ENCODE measurements at regions not wholly inside any gene's neighbourhood (a gene's known extent, or its start where the extent isn't known, plus 50 kb on each side); places are given as distances from the start of the nearest gene placed in this dataset.

DNA sequence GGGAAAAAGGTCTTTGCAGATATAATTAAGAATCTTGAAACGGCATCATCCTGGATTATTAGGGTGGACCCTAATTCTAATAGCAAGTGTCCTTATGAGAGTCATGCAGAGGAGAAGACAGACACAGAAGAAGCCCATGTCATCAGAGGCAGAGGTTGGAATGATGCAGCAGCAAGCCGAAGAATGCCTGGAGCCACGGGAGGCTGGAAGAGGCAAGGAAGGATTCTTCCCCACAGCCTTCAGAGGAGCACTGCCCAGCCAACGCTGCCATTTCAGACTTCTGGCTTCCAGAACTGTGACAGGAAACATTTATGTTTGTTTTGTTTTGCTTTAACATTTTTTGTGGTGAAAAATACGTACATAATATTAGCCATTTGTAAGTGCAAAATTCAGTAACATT lies 72.3 kb downstream of the MCFD2 start:
- Histone ChIP-seq H3K27me3 (ENCODE audit: low read depth, low read length) (no peaks in the 10 kb centered on the region), H3K4me1 (ENCODE audit: control insufficient read depth in 1 of 2, insufficient read depth in 2 of 2, low read length in 2 of 2) (peaks cover 22 to 23% of the 10 kb centered on the region in 2 donors), H3K36me3 (ENCODE audit: control insufficient read depth in 1 of 2, insufficient read depth in 2 of 2, low read length in 2 of 2) (peaks cover 0 to 5% of the 10 kb centered on the region in 2 donors), H3K4me3 (ENCODE audit: low read depth in 1 of 2, low read length in 2 of 2) (no peak overlapping the region), H3K9me3 (ENCODE audit: control insufficient read depth in 1 of 2, low read length in 2 of 2) (no peaks in the 10 kb centered on the region), H3K27ac (ENCODE audit: low read length) (no peak overlapping the region)

DNA sequence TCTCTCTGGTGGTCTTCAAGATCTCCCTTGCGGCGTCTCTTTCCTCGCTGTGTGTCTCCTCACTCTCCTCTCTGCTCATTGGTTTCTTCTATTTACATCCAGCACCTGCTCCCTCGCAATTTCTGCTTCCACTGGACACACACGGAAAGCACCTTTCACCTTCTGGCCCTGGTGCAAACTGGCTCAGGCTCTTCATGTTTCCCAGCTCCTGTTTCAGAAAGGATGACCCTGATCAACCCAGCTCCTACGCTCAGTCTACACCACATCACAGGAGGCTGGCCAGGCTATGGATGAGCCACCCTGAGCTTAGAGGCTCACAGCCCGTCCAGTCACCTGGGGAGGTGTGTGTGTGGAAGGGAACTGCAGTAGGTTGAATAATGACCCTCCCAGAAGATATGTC lies 72.7 kb downstream of the MCFD2 start:
- H3K36me3 ChIP-seq (ENCODE audit: control insufficient read depth in 1 of 2, insufficient read depth in 2 of 2, low read length in 2 of 2), result peaks cover 0 to 4% of the 10 kb centered on the region in 2 donors
- no peak overlapping the region for H3K27ac ChIP-seq (ENCODE audit: low read length)
- no peaks in the 10 kb centered on the region for H3K9me3 ChIP-seq (ENCODE audit: control insufficient read depth in 1 of 2, low read length in 2 of 2)
- peaks cover 18 to 19% of the 10 kb centered on the region in 2 donors for H3K4me1 ChIP-seq (ENCODE audit: control insufficient read depth in 1 of 2, insufficient read depth in 2 of 2, low read length in 2 of 2)
- H3K4me3 ChIP-seq (ENCODE audit: low read depth in 1 of 2, low read length in 2 of 2), result no peak overlapping the region
- no peaks in the 10 kb centered on the region for H3K27me3 ChIP-seq (ENCODE audit: low read depth, low read length)

DNA sequence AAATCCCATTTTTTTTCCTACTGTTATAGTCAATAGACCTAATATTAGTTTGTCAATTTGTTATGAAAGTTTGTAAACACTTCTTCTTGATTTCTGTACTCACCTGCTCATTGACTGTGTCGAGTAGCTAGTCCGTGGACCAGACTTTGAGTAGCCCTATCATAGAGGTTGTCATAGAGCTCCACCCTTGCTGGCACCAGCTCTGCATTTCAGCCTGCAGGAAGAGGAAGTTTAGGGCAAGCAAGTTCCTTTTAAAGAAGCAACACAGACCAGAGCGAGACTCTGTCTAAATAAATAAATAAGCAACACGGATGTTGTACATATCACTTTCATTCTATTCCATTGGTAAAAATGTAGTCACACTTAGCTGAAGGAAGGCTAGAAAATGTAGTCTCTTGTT lies 74.0 kb downstream of the MCFD2 start:
- no peaks in the 10 kb centered on the region for H3K27me3 ChIP-seq (ENCODE audit: low read depth, low read length)
- no peak overlapping the region for H3K4me3 ChIP-seq (ENCODE audit: low read depth in 1 of 2, low read length in 2 of 2)
- peaks cover 7 to 13% of the 10 kb centered on the region in 2 donors for H3K4me1 ChIP-seq (ENCODE audit: control insufficient read depth in 1 of 2, insufficient read depth in 2 of 2, low read length in 2 of 2)
- no peak overlapping the region for H3K27ac ChIP-seq (ENCODE audit: low read length)
- no peaks in the 10 kb centered on the region for H3K36me3 ChIP-seq (ENCODE audit: control insufficient read depth in 1 of 2, insufficient read depth in 2 of 2, low read length in 2 of 2)
- H3K9me3 ChIP-seq (ENCODE audit: control insufficient read depth in 1 of 2, low read length in 2 of 2), result no peaks in the 10 kb centered on the region

DNA sequence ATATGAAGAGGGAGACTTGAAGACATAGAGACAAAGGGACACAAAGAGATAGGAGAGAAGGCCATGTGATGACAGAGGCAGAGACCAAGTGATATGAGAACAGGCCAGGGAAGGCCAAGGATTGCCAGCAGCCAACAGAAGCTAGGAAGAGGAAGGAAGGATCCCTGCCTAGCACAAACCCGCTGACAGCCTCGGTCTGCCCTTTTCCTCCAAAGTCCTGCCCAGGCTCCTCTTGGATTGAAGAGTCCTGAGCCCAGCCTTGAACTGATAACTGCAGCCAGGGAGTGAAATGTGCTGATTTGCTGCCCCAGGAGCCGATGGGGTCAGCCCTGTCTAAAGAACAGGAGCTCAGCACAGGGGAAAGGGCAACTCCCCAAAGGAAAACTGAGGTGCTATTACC lies 76.6 kb downstream of the MCFD2 start:
- Histone ChIP-seq H3K27ac (ENCODE audit: low read length) (no peak overlapping the region), H3K36me3 (ENCODE audit: control insufficient read depth in 1 of 2, insufficient read depth in 2 of 2, low read length in 2 of 2) (no peaks in the 10 kb centered on the region), H3K4me1 (ENCODE audit: control insufficient read depth in 1 of 2, insufficient read depth in 2 of 2, low read length in 2 of 2) (peaks cover 0 to 15% of the 10 kb centered on the region in 2 donors), H3K27me3 (ENCODE audit: low read depth, low read length) (no peaks in the 10 kb centered on the region), H3K9me3 (ENCODE audit: control insufficient read depth in 1 of 2, low read length in 2 of 2) (no peaks in the 10 kb centered on the region), H3K4me3 (ENCODE audit: low read depth in 1 of 2, low read length in 2 of 2) (no peak overlapping the region)

- Histone ChIP-seq H3K9me3 (ENCODE audit: control insufficient read depth in 1 of 2, low read length in 2 of 2) (no peaks in the 10 kb centered on the region), H3K27me3 (ENCODE audit: low read depth, low read length) (no peaks in the 10 kb centered on the region), H3K4me1 (ENCODE audit: control insufficient read depth in 1 of 2, insufficient read depth in 2 of 2, low read length in 2 of 2) (peaks cover 0 to 8% of the 10 kb centered on the region in 2 donors), H3K27ac (ENCODE audit: low read length) (no peak overlapping the region), H3K4me3 (ENCODE audit: low read depth in 1 of 2, low read length in 2 of 2) (no peak overlapping the region), H3K36me3 (ENCODE audit: control insufficient read depth in 1 of 2, insufficient read depth in 2 of 2, low read length in 2 of 2) (no peaks in the 10 kb centered on the region)
Observed at GRCh38 chr2:46837704-46838103, 77.9 kb downstream of the MCFD2 start.

- no peak overlapping the region for H3K27ac ChIP-seq (ENCODE audit: low read length)
- H3K4me3 ChIP-seq (ENCODE audit: low read depth in 1 of 2, low read length in 2 of 2), result no peak overlapping the region
- H3K4me1 ChIP-seq (ENCODE audit: control insufficient read depth in 1 of 2, insufficient read depth in 2 of 2, low read length in 2 of 2), result peaks cover 0 to 8% of the 10 kb centered on the region in 2 donors
- no peaks in the 10 kb centered on the region for H3K9me3 ChIP-seq (ENCODE audit: control insufficient read depth in 1 of 2, low read length in 2 of 2)
- no peaks in the 10 kb centered on the region for H3K27me3 ChIP-seq (ENCODE audit: low read depth, low read length)
- no peaks in the 10 kb centered on the region for H3K36me3 ChIP-seq (ENCODE audit: control insufficient read depth in 1 of 2, insufficient read depth in 2 of 2, low read length in 2 of 2)
Observed at GRCh38 chr2:46837112-46837454, 78.5 kb downstream of the MCFD2 start.

GRCh38 chr2:46836295-46837111 lies 79.1 kb downstream of the MCFD2 start:
- peaks cover 0 to 8% of the 10 kb centered on the region in 2 donors for H3K4me1 ChIP-seq (ENCODE audit: control insufficient read depth in 1 of 2, insufficient read depth in 2 of 2, low read length in 2 of 2)
- no peaks in the 10 kb centered on the region for H3K27me3 ChIP-seq (ENCODE audit: low read depth, low read length)
- H3K27ac ChIP-seq (ENCODE audit: low read length), result no peak overlapping the region
- H3K9me3 ChIP-seq (ENCODE audit: control insufficient read depth in 1 of 2, low read length in 2 of 2), result no peaks in the 10 kb centered on the region
- H3K4me3 ChIP-seq (ENCODE audit: low read depth in 1 of 2, low read length in 2 of 2), result no peak overlapping the region
- no peaks in the 10 kb centered on the region for H3K36me3 ChIP-seq (ENCODE audit: control insufficient read depth in 1 of 2, insufficient read depth in 2 of 2, low read length in 2 of 2)

- no peaks in the 10 kb centered on the region for H3K36me3 ChIP-seq (ENCODE audit: control insufficient read depth in 1 of 2, insufficient read depth in 2 of 2, low read length in 2 of 2)
- H3K27me3 ChIP-seq (ENCODE audit: low read depth, low read length), result no peaks in the 10 kb centered on the region
- H3K27ac ChIP-seq (ENCODE audit: low read length), result no peak overlapping the region
- no peak overlapping the region for H3K4me3 ChIP-seq (ENCODE audit: low read depth in 1 of 2, low read length in 2 of 2)
- H3K9me3 ChIP-seq (ENCODE audit: control insufficient read depth in 1 of 2, low read length in 2 of 2), result no peaks in the 10 kb centered on the region
- peaks cover 0 to 8% of the 10 kb centered on the region in 2 donors for H3K4me1 ChIP-seq (ENCODE audit: control insufficient read depth in 1 of 2, insufficient read depth in 2 of 2, low read length in 2 of 2)
Observed at GRCh38 chr2:46835520-46835919, 80.1 kb downstream of the MCFD2 start.

GRCh38 chr2:46832543-46832942 lies 83.1 kb downstream of the MCFD2 start:
- no peaks in the 10 kb centered on the region for H3K27me3 ChIP-seq (ENCODE audit: low read depth, low read length)
- H3K27ac ChIP-seq (ENCODE audit: low read length), result no peak overlapping the region
- H3K9me3 ChIP-seq (ENCODE audit: control insufficient read depth in 1 of 2, low read length in 2 of 2), result no peaks in the 10 kb centered on the region
- no peaks in the 10 kb centered on the region for H3K36me3 ChIP-seq (ENCODE audit: control insufficient read depth in 1 of 2, insufficient read depth in 2 of 2, low read length in 2 of 2)
- no peak overlapping the region for H3K4me3 ChIP-seq (ENCODE audit: low read depth in 1 of 2, low read length in 2 of 2)
- peaks cover 0 to 8% of the 10 kb centered on the region in 2 donors for H3K4me1 ChIP-seq (ENCODE audit: control insufficient read depth in 1 of 2, insufficient read depth in 2 of 2, low read length in 2 of 2)

DNA sequence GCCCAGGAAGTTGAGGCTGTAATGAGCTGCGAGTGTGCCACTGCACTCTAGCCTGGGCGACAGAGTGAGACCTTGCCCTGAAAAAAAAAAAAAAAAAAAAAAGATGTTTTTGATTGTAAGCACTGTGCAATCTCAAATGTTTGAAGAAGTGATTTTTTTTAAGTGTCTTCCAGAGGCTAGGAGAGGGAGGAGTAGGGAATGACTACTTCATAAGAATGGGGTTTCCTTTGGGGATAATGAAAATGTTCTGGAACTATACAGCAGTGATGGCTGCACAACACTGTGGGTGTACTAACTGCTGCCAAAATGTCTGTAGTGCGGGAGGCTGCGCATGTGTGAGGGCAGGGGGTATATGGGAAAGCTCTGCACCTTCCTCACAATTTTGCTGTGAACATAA lies 83.7 kb downstream of the MCFD2 start:
- no peaks in the 10 kb centered on the region for H3K36me3 ChIP-seq (ENCODE audit: control insufficient read depth in 1 of 2, insufficient read depth in 2 of 2, low read length in 2 of 2)
- no peak overlapping the region for H3K4me3 ChIP-seq (ENCODE audit: low read depth in 1 of 2, low read length in 2 of 2)
- H3K27ac ChIP-seq (ENCODE audit: low read length), result no peak overlapping the region
- H3K27me3 ChIP-seq (ENCODE audit: low read depth, low read length), result no peaks in the 10 kb centered on the region
- peaks cover 0 to 8% of the 10 kb centered on the region in 2 donors for H3K4me1 ChIP-seq (ENCODE audit: control insufficient read depth in 1 of 2, insufficient read depth in 2 of 2, low read length in 2 of 2)
- H3K9me3 ChIP-seq (ENCODE audit: control insufficient read depth in 1 of 2, low read length in 2 of 2), result no peaks in the 10 kb centered on the region

GRCh38 chr2:46831051-46831868 lies 84.3 kb downstream of the MCFD2 start:
- Histone ChIP-seq H3K36me3 (ENCODE audit: control insufficient read depth in 1 of 2, insufficient read depth in 2 of 2, low read length in 2 of 2) (no peaks in the 10 kb centered on the region), H3K4me1 (ENCODE audit: control insufficient read depth in 1 of 2, insufficient read depth in 2 of 2, low read length in 2 of 2) (peaks cover 0 to 2% of the 10 kb centered on the region in 2 donors), H3K4me3 (ENCODE audit: low read depth in 1 of 2, low read length in 2 of 2) (no peak overlapping the region), H3K27me3 (ENCODE audit: low read depth, low read length) (no peaks in the 10 kb centered on the region), H3K9me3 (ENCODE audit: control insufficient read depth in 1 of 2, low read length in 2 of 2) (no peaks in the 10 kb centered on the region), H3K27ac (ENCODE audit: low read length) (no peak overlapping the region)

Measured in muscle layer of duodenum (tissue), 2 donors.